GM18873 (cell line): ENCODE measurements at regions not wholly inside any gene's neighbourhood (a gene's known extent, or its start where the extent isn't known, plus 50 kb on each side); places are given as distances from the start of the nearest gene placed in this dataset.

Experiments
- ATAC-seq: cut with Tn5 transposase; IDR thresholded peaks from one replicate; pipeline ENCODE4 v1.9.1; 2021; ENCODE audit warnings: mild to moderate bottlenecking, moderate library complexity, moderate number of reproducible peaks; ENCODE audit not compliant: unreplicated experiment, low FRiP score

DNA sequence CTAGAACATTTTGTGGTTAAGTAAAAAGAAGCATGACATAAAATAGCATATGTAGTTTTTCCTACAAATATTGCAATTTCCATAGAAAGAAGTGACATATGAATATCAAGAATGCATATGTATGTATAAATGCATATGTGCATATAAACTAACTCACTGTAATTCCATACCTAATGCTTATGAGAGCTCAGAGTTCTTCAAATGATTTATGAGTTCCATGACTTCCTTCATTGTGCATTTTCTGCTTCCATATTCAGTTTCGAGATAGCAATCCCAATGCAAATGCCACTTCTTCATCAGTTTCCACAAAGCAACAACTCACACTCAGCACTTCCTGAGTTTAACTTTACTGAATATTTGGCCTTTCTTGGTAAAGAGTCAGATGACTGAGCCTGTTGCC, 1744.3 kb upstream of the MIR17HG start:
- ATAC-seq = no peak

DNA sequence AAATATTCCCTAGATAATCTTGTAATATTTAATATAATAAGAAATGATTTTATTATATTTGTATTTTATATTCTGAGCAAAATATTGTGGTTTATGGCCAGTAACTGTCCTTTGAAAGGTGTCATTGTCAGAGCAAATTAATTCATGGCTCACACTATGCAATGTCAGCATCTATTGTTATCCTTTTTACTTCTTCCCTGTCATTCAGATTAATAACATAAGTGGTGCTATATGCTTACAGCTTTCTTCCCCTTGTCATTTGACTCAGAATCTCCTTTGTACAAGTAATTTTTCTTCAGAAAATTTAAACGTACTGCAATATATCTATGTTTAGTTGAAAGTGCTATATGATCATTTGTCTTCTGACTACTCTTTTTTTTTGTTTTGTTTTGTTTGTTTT, 1738.2 kb upstream of the MIR17HG start:
- ATAC-seq = no peak

- no peak for ATAC-seq
These were observed 1737.2 kb upstream of the MIR17HG start for GRCh38 chr13:89610331-89610730.

GRCh38 chr13:89610881-89611280, 1736.6 kb upstream of the MIR17HG start:
- no peak for ATAC-seq

- ATAC-seq = no peak
These were observed 1719.5 kb upstream of the MIR17HG start for GRCh38 chr13:89627996-89628395.

DNA sequence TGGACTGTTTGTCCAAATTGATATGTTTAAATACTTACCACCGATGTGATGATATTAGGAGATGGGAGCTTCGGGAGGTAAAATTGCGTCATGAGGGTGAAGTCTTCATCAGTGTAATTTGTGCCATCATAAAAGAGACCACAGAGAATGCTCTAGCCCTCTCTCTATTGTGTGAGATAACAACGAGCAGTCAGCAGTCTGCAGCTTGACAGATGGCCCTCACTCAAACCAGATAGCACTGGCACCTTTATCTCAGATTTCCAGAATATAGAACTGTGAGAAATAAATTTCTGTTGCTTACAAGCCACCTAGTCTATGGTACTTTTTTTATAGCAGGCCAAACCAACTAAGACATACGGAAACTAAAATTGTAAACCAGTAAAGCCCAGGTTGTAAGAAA, 1718.9 kb upstream of the MIR17HG start:
- no peak for ATAC-seq

DNA sequence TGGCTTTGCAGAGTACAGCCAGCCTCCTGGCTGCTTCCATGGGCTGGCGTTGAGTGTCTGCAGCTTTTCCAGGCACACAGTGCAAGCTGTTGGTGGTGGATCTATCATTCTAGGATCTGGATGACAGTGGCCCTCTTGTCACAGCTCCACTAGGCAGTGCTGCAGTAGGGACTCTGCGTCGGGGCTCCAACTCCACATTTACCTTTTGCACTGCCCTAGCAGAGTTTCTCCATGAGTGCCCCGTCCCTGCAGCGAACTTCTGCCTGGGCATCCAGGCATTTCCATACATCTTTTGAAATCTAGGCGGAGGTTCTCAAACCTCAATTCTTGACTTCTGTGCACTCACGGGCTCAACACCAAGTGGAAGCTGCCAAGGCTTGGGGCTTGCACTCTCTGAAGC, 1697.3 kb upstream of the MIR17HG start:
- no peak for ATAC-seq

DNA sequence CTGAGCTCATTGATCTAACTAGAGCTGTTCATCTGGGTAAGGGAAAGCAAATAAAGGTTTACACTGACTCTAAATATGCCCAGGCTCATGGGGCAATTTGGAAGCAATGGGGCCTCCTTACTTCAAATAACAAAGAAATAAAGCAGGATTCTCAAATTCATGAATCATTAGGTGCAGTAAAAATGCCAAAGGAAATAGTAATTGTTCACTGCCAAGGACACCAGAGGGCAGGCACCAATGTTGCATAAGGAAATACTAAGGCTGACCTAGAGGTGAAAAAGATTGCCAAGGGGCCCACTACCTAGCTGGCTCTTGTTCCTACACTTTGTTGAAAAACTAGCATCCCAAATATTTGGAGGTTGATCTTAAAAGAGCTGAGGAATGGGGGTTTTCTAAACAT, 1686.7 kb upstream of the MIR17HG start:
- no peak for ATAC-seq

DNA sequence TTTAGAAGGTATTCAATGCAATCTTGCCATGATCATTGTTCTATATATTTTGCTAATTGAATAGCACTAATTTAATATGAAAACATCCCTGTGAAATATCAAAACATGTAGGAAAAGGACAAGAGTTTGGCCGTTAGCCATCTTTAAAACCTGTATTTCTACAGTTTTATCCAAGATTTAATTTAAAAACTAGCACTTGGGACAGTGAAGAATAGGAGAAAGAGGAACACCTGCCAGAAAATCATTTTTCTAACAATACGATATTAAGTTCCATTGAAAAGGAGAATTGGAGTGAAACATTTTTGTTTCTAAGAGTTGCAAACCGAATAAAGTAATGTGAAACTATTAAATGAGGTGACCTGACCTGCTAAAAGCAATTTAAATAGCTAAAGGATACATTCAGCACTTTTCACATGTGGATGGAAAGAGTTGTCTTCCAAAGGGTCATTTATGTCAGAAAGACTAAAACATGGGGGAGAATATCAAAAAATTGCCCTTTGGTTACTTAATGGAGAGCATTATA, 1673.6 kb upstream of the MIR17HG start:
- no peak for ATAC-seq

DNA sequence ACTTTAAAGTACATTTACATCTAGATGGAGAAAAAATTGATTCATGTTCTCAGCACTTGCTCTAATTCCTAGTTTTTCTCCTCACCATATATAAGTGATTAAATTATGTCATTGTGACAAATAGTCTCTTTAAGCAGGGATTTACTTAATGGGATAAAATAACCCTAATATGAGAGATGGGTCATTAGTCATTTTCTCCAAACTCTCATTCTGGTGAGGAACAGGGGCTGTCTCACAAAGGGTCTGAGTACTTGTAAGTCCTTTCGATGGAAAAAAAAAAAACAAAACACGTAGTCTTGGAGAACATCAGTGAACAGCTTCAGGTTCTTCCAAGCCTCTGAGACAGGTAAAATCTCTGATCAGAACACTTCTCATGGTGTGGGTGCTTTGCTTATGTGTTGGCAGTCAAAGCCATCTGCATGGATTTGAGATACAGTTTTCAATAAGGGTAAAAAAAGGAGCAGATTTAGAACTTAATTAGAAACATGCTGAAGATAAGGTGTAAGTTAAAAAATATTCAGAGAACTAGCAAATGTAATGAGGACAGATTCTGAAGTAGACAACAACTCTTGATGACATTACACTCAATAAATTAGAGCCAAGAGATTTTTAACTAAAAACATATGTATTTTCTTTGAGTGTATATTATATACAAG, 1668.9 kb upstream of the MIR17HG start:
- ATAC-seq = no peak

GRCh38 chr13:89684896-89685295, 1662.6 kb upstream of the MIR17HG start:
- ATAC-seq = no peak

GRCh38 chr13:89686171-89686570, 1661.3 kb upstream of the MIR17HG start:
- no peak for ATAC-seq

- ATAC-seq = no peak
These were observed 1660.4 kb upstream of the MIR17HG start for GRCh38 chr13:89687066-89687465.

DNA sequence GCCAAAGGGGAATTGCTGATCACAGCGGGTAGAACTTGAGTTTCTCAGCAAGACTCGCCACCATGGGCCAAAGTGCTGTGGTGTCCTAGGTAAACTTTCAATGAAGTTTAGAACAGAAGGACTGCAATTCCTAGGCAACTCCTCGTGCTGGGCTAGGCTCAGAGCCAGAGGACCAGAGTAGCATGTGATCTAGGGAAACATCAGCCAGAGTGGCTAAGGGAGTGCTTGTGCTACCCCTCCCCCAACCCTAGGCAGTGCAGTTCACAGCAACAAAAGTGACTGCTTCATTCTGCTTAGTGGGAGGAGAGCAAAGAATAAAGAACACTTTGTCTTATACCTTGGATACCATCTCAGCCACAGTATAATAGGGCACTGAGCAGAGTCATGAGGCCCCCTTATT, 1658.6 kb upstream of the MIR17HG start:
- ATAC-seq = no peak

DNA sequence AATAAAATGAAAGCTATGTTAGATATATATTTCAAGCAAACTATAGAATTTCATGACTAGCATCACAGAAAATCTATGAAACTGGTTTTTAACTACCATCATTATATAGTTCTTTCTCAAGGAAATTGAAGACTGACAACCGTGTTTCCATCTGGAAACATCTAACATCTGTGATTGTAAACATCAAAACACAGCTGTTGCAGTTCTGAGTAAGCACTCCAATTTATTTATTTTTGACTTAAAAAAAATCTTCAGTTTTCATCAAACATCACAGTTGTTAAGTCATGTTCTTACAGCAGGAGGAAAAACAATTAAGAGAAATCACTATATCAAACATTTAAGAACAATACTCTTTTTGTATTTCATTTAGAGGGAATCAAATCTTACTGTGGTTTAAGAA, 1653.0 kb upstream of the MIR17HG start:
- no peak for ATAC-seq

GRCh38 chr13:89695343-89696257, 1651.9 kb upstream of the MIR17HG start:
- no peak for ATAC-seq

GRCh38 chr13:89701913-89702312, 1645.6 kb upstream of the MIR17HG start:
- no peak for ATAC-seq

DNA sequence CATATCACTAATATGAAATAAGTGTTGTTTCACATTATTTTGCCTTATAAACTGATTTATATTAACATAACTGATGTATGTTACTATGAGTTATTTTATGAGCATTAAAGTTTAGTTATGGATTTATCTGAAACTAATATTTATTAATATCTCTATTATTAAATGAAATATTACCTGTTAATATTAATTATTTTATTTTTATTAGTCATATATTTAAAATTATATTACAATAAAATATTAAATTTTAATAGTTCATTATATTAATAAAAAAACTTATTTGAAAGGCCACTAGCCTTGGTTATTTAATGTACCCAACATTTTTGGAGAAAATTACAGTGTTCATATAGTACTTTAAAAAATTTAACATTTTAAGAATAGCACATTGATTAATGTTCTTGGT, 1643.4 kb upstream of the MIR17HG start:
- no peak for ATAC-seq

DNA sequence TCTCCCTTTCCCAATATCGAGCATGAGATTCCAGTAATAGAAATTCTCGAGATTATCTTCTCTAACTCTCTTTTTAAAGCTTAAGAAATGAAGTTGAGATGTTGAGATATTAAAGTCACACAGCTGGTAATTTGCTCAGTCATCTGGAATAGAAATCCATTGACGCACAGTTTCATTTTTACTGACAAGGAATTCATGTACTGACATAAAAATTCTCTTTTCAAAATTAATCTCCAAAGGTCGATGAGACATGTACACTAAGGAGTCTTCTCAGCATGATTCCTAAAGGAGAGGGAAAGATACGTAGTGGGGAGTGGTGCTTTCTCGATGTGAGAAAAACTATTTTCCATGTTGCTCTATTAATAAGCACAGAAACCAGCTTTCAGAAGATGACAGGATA, 1639.5 kb upstream of the MIR17HG start:
- no peak for ATAC-seq

GRCh38 chr13:89721216-89721615, 1626.3 kb upstream of the MIR17HG start:
- ATAC-seq = no peak

- ATAC-seq = no peak
These were observed 1620.6 kb upstream of the MIR17HG start for GRCh38 chr13:89726690-89727435.
